H1 (cell line): ENCODE measurements at regions not wholly inside any gene's neighbourhood (a gene's known extent, or its start where the extent isn't known, plus 50 kb on each side); places are given as distances from the start of the nearest gene placed in this dataset.
A peak's percentile ranks its signal among the peaks of the same experiment; 100 is the strongest.
"Not testable (repeated sequence)": the region's sequence is repeated elsewhere in the genome, so short reads cannot be mapped to it uniquely, and the experiment has no call there.

Source experiments
- CTCF ChIA-PET: fragments of 300-600 bp; sonication (Branson Sonifier 250); formaldehyde crosslinking; loops from one replicate; lab custom pipeline; 2021; ENCODE audit not compliant: partially characterized antibody; lab: Charles Lee
- POLR2A ChIA-PET: fragments of 300-600 bp; sonication (Branson Sonifier 250); formaldehyde crosslinking; loops from one replicate; lab custom pipeline; 2021; ENCODE audit warnings: inconsistent platforms; ENCODE audit not compliant: partially characterized antibody; lab: Charles Lee
- DNase-seq, 2 experiments: peaks; one replicate each; pipeline versions ENCODE4 v3.0.0 to v3.0.0-alpha.2; 2010 to 2022; ENCODE audit warnings: low spot score in 2 of 2, low read depth in 1 of 2, mixed read lengths in 1 of 2
- FAIRE-seq: peaks from 2 replicates; lab custom pipeline; 2011; peaks lifted over from hg19 to GRCh38; lab: Jason Lieb, UNC
- H2AFZ ChIP-seq: 2 replicates; pipeline ENCODE4 v1.8.1; 2012; ENCODE audit warnings: low read length, inconsistent platforms
- H2AK5ac ChIP-seq: 2 replicates; pipeline ENCODE4 v1.6.1; 2013; ENCODE audit warnings: low read depth, low read length
- H2BK120ac ChIP-seq: replicated peaks from 2 replicates; pipeline ENCODE3; 2013; ENCODE audit warnings: low read depth, low read length, inconsistent platforms
- H2BK12ac ChIP-seq: 2 replicates; pipeline ENCODE4 v1.6.1; 2013; ENCODE audit warnings: low read depth, low read length
- H2BK15ac ChIP-seq: 2 replicates; pipeline ENCODE4 v1.6.1; 2013; ENCODE audit warnings: low read length
- H2BK20ac ChIP-seq: 2 replicates; pipeline ENCODE4 v1.6.1; 2013; ENCODE audit warnings: low read length
- H2BK5ac ChIP-seq: 2 replicates; pipeline ENCODE4 v1.6.1; 2013; ENCODE audit warnings: low read depth, low read length
- H3K14ac ChIP-seq: 2 replicates; pipeline ENCODE4 v1.6.1; 2013; ENCODE audit warnings: inconsistent platforms; ENCODE audit not compliant: insufficient read length
- H3K18ac ChIP-seq: 2 replicates; pipeline ENCODE4 v1.6.1; 2013; ENCODE audit warnings: low read length; ENCODE audit errors: extremely low read depth
- H3K23ac ChIP-seq: 2 replicates; pipeline ENCODE4 v1.6.1; 2013; ENCODE audit warnings: inconsistent platforms; ENCODE audit not compliant: insufficient read length
- H3K23me2 ChIP-seq: 2 replicates; pipeline ENCODE4 v1.6.1; 2013; ENCODE audit warnings: low read depth, low read length
- H3K27ac ChIP-seq: 2 replicates; pipeline ENCODE4 v1.6.1; 2011; ENCODE audit warnings: low read depth, low read length, inconsistent platforms
- H3K27me3 ChIP-seq, 4 experiments: replicated peaks in 1 of 4; 1 replicate in 1 of 4; 2 replicates in 3 of 4; pipeline versions ENCODE4 v1.6.1 to v1.8.1; 2011 to 2013; ENCODE audit warnings: low read length in 3 of 4, mild to moderate bottlenecking in 3 of 4, inconsistent platforms in 2 of 4, mixed read lengths in 2 of 4, moderate library complexity in 1 of 4; ENCODE audit not compliant: control insufficient read depth in 3 of 4, insufficient read depth in 3 of 4; ENCODE audit errors: extremely low read depth in 1 of 4
- H3K36me3 ChIP-seq, 4 experiments: 2 replicates each; pipeline versions ENCODE4 v1.6.1 to v1.8.1; 2011 to 2013; ENCODE audit warnings: mild to moderate bottlenecking in 4 of 4, low read length in 3 of 4, moderate library complexity in 2 of 4, control low read depth in 1 of 4, inconsistent platforms in 1 of 4; ENCODE audit not compliant: insufficient read depth in 4 of 4, control insufficient read depth in 2 of 4
- H3K4ac ChIP-seq: replicated peaks from 2 replicates; pipeline ENCODE3; 2013; ENCODE audit warnings: low read length, low read depth, mixed read lengths, inconsistent platforms; ENCODE audit not compliant: insufficient read length
- H3K4me1 ChIP-seq, 4 experiments: replicated peaks in 1 of 4; 1 replicate in 1 of 4; 2 replicates in 3 of 4; pipeline versions ENCODE4 v1.6.1 to v1.8.1; 2011 to 2013; ENCODE audit warnings: low read length in 3 of 4, inconsistent platforms in 2 of 4, mixed read lengths in 1 of 4; ENCODE audit not compliant: insufficient read depth in 4 of 4, control insufficient read depth in 3 of 4
- H3K4me2 ChIP-seq, 2 experiments: 2 replicates each; pipeline versions ENCODE4 v1.6.1 to v1.8.1; 2011 to 2013; ENCODE audit warnings: low read depth in 2 of 2, low read length in 2 of 2, control low read depth in 1 of 2, inconsistent platforms in 1 of 2, mild to moderate bottlenecking in 1 of 2; ENCODE audit not compliant: insufficient read depth in 1 of 2
- H3K4me3 ChIP-seq, 4 experiments: fragments of 200-600, 300-600 bp in 1 of 4; sonication (generic), shearing (Covaris generic), sonication (Bioruptor Twin) in 1 of 4; 2 replicates each; pipeline versions ENCODE4 v1.5.1 to v1.8.1; 2011 to 2016; ENCODE audit warnings: low read length in 4 of 4, low read depth in 3 of 4, control low read depth in 2 of 4, inconsistent platforms in 2 of 4, mild to moderate bottlenecking in 2 of 4, mixed read lengths in 1 of 4, moderate library complexity in 1 of 4; ENCODE audit not compliant: insufficient read depth in 2 of 4; ENCODE audit errors: extremely low read depth in 1 of 4
- H3K56ac ChIP-seq: replicated peaks from 2 replicates; pipeline ENCODE3; 2013; ENCODE audit warnings: low read depth, mild to moderate bottlenecking, mixed read lengths, low read length, inconsistent platforms; ENCODE audit not compliant: insufficient read length
- H3K79me1 ChIP-seq: 2 replicates; pipeline ENCODE4 v1.6.1; 2013; ENCODE audit warnings: low read depth, low read length, control low read depth
- H3K79me2 ChIP-seq, 2 experiments: 2 replicates each; pipeline versions ENCODE4 v1.6.1 to v1.8.1; 2012 to 2013; ENCODE audit warnings: low read length in 2 of 2, mild to moderate bottlenecking in 2 of 2, inconsistent platforms in 1 of 2; ENCODE audit not compliant: insufficient read depth in 2 of 2, control insufficient read depth in 1 of 2
- H3K9ac ChIP-seq, 4 experiments: replicated peaks in 1 of 4; 1 replicate in 1 of 4; 2 replicates in 3 of 4; pipeline versions ENCODE4 v1.6.1 to v1.8.1; 2011 to 2013; ENCODE audit warnings: low read depth in 3 of 4, low read length in 3 of 4, control low read depth in 2 of 4, mild to moderate bottlenecking in 2 of 4, moderate library complexity in 2 of 4, inconsistent platforms in 1 of 4; ENCODE audit errors: extremely low read depth in 1 of 4
- H3K9me3 ChIP-seq, 2 experiments: 2 replicates each; pipeline versions ENCODE4 v1.6.1 to v1.8.1; 2012 to 2013; ENCODE audit warnings: mild to moderate bottlenecking in 2 of 2, moderate library complexity in 2 of 2, control low read depth in 1 of 2, inconsistent platforms in 1 of 2, low read depth in 1 of 2, low read length in 1 of 2, mixed read lengths in 1 of 2; ENCODE audit not compliant: insufficient read depth in 2 of 2
- H4K20me1 ChIP-seq, 2 experiments: replicated peaks in 1 of 2; 2 replicates each; pipeline versions ENCODE3 to v1.8.1; 2011 to 2013; ENCODE audit warnings: inconsistent platforms in 2 of 2, low read length in 2 of 2, mild to moderate bottlenecking in 1 of 2; ENCODE audit not compliant: insufficient read depth in 2 of 2, control insufficient read depth in 1 of 2
- H4K5ac ChIP-seq: 2 replicates; pipeline ENCODE4 v1.6.1; 2013; ENCODE audit warnings: low read length, low read depth, mixed read lengths, inconsistent platforms; ENCODE audit not compliant: insufficient read length
- H4K8ac ChIP-seq: 2 replicates; pipeline ENCODE4 v1.8.0; 2013; ENCODE audit warnings: mild to moderate bottlenecking, moderate library complexity, low read length, inconsistent platforms; ENCODE audit not compliant: insufficient read depth; ENCODE audit errors: extremely low read depth
- H4K91ac ChIP-seq: replicated peaks from 2 replicates; pipeline ENCODE3; 2013; ENCODE audit warnings: low read length, mixed read lengths, inconsistent platforms; ENCODE audit not compliant: insufficient read length
- WGBS, 2 experiments: shearing (Covaris generic) in 1 of 2; methylation state at CpG; one replicate each; pipeline versions ENCODE4 v1.1.6 to v1.1.7; 2013 to 2015; ENCODE audit warnings: low lambda C conversion rate in 2 of 2, mixed read lengths in 2 of 2, inconsistent platforms in 1 of 2, low coverage in 1 of 2, missing lambda C conversion rate in 1 of 2; ENCODE audit not compliant: insufficient replicate concordance in 2 of 2, insufficient coverage in 1 of 2, insufficient read length in 1 of 2; ENCODE audit errors: extremely low coverage in 1 of 2, missing lambda C conversion rate in 1 of 2; 5-methylcytosine and 5-hydroxymethylcytosine counted together

DNA sequence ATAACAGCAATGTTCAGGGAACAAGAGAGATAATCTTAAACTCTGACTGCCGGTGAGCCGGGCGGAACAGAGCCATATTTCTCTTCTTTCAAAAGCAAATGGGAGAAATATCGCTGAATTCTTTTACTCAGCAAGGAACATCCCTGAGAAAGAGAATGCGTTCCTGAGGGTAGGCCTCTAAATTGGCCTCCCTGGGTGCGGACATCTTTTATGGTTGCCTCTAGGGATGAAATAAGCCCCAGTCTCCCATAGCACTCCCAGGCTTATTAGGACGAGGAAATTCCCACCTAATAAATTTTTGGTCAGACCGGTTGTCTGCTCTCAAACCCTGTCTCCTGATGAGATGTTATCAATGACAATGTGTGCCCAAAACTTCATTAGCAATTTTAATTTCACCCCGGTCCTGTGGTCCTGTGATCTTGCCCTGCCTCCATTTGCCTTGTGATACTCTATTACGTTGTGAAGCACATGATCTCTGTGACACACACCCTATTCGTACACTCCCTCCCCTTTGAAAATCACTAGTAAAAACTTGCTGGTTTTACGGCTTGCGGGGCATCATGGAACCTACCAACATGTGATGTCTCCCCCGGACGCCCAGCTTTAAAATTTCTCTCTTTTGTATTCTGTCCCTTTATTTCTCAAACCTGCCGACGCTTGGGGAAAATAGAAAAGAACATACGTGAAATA, 249.4 kb downstream of the RPL10L start:
- H3K56ac ChIP-seq, H4K8ac ChIP-seq, CTCF ChIA-PET, H3K14ac ChIP-seq, H3K79me1 ChIP-seq, H4K91ac ChIP-seq, H3K4ac ChIP-seq, FAIRE-seq, H3K18ac ChIP-seq, H3K79me2 ChIP-seq, H2AFZ ChIP-seq, H2BK20ac ChIP-seq, H3K36me3 ChIP-seq, H3K27me3 ChIP-seq, H2AK5ac ChIP-seq, H3K4me3 ChIP-seq, H3K9me3 ChIP-seq, H3K23me2 ChIP-seq, DNase-seq, H4K5ac ChIP-seq, H3K27ac ChIP-seq, H2BK5ac ChIP-seq, H3K23ac ChIP-seq, POLR2A ChIA-PET, H2BK15ac ChIP-seq, H2BK120ac ChIP-seq, H3K9ac ChIP-seq, H2BK12ac ChIP-seq, H4K20me1 ChIP-seq: not testable (repeated sequence)
- Histone ChIP-seq H3K4me2 (peak overlapping the region in 1 of 2 experiments; percentile 21; a peak in 1 of 4 replicates), H3K4me1 (peaks cover 0 to 14% (median 3%) of the 10 kb centered on the region in 4 experiments; a peak in 4 of 7 replicates)
- 60% methylated on average over 18 of the region's 18 CpGs; no CpG with 5 or more reads in 1 of the 2 experiments for WGBS, 2 experiments
